HG02571 (cell line): ENCODE measurements at regions not wholly inside any gene's neighbourhood (a gene's known extent, or its start where the extent isn't known, plus 50 kb on each side); places are given as distances from the start of the nearest gene placed in this dataset.

Experiments
- ATAC-seq: cut with Tn5 transposase; IDR thresholded peaks from one replicate; pipeline ENCODE4 v1.9.1; 2021; ENCODE audit warnings: mild to moderate bottlenecking, moderate library complexity; ENCODE audit not compliant: unreplicated experiment

- ATAC-seq = no peak
Measured at GRCh38 chr13:40181203-40181845, 485.1 kb downstream of the FOXO1 start.

- no peak for ATAC-seq
Measured at GRCh38 chr13:40182591-40182990, 483.9 kb downstream of the FOXO1 start.

GRCh38 chr13:40185414-40185813 lies 481.0 kb downstream of the FOXO1 start:
- no peak for ATAC-seq

- no peak for ATAC-seq
Measured at GRCh38 chr13:40186041-40186440, 480.4 kb downstream of the FOXO1 start.

GRCh38 chr13:40186626-40187323 lies 479.7 kb downstream of the FOXO1 start:
- no peak for ATAC-seq

- ATAC-seq = no peak
Measured at GRCh38 chr13:40187324-40187795, 479.1 kb downstream of the FOXO1 start.

- no peak for ATAC-seq
Measured at GRCh38 chr13:40187841-40188591, 478.4 kb downstream of the FOXO1 start.

GRCh38 chr13:40189426-40189825 lies 477.0 kb downstream of the FOXO1 start:
- ATAC-seq = no peak

GRCh38 chr13:40189898-40190630 lies 476.4 kb downstream of the FOXO1 start:
- ATAC-seq = no peak

- ATAC-seq = no peak
Measured at GRCh38 chr13:40190641-40191100, 475.8 kb downstream of the FOXO1 start.

- no peak for ATAC-seq
Measured at GRCh38 chr13:40191186-40191980, 475.1 kb downstream of the FOXO1 start.

GRCh38 chr13:40192452-40192851 lies 474.0 kb downstream of the FOXO1 start:
- ATAC-seq = no peak

GRCh38 chr13:40192858-40193257 lies 473.6 kb downstream of the FOXO1 start:
- ATAC-seq = no peak

- ATAC-seq = no peak
Measured at GRCh38 chr13:40193286-40194223, 472.9 kb downstream of the FOXO1 start.

- ATAC-seq = no peak
Measured at GRCh38 chr13:40194224-40194806, 472.1 kb downstream of the FOXO1 start.

- ATAC-seq = no peak
Measured at GRCh38 chr13:40197049-40197448, 469.4 kb downstream of the FOXO1 start.

- ATAC-seq = no peak
Measured at GRCh38 chr13:40197936-40198595, 468.4 kb downstream of the FOXO1 start.

- no peak for ATAC-seq
Measured at GRCh38 chr13:40200273-40200978, 466.0 kb downstream of the FOXO1 start.
